HCT116 (cell line): ENCODE measurements at regions not wholly inside any gene's neighbourhood (a gene's known extent, or its start where the extent isn't known, plus 50 kb on each side); places are given as distances from the start of the nearest gene placed in this dataset.

ENCODE experiments used
- ATAC-seq: fragments of 200-7000 bp; cut with Tn5 transposase; 2 replicates; pipeline ENCODE4 v1.9.1; 2020; ENCODE audit warnings: mild to moderate bottlenecking, moderate library complexity
- BruUV-seq: library from RNA; stranded (reverse); fragments of 400-500 nt; replicated peaks from 2 replicates; lab custom pipeline; 2021; lab: Mats Ljungman, UMichigan
- CTCF ChIA-PET: fragments of 300-600 bp; sonication (Branson Sonifier 250); formaldehyde crosslinking; loops from one replicate; lab custom pipeline; 2021; ENCODE audit warnings: antibody characterized with exemption; lab: Charles Lee
- POLR2A ChIA-PET: fragments of 300-600, 350-600 bp; sonication (Branson Sonifier 250); formaldehyde crosslinking; loops from one replicate; lab custom pipeline; 2021; ENCODE audit warnings: antibody characterized with exemption; lab: Charles Lee
- RAD21 ChIA-PET, 2 experiments: fragments of 300-600 bp; sonication (Branson Sonifier 250); formaldehyde crosslinking; loops; one replicate each; lab custom pipeline; 2023; ENCODE audit warnings: low total read pairs in 2 of 2; ENCODE audit not compliant: uncharacterized antibody in 2 of 2, unreplicated experiment in 2 of 2, low non-redundant PET in 1 of 2; lab: Charles Lee
- DNase-seq: peaks from one replicate; pipeline ENCODE4 v3.0.0-alpha.2; 2010; ENCODE audit warnings: low read depth, low spot score
- H2AFZ ChIP-seq: fragments of 200-600 bp; shearing (Covaris generic), sonication (generic); 2 replicates; pipeline ENCODE4 v1.6.1; 2017; ENCODE audit warnings: low read depth, mixed run types, mixed read lengths, antibody characterized with exemption, low read length; ENCODE audit not compliant: poor library complexity, severe bottlenecking
- H3K27ac ChIP-seq: 2 replicates; pipeline ENCODE4 v1.5.1; 2012; ENCODE audit warnings: low read depth, low read length
- H3K27me3 ChIP-seq: fragments of 200-600 bp; sonication (generic); 2 replicates; pipeline ENCODE4 v1.6.1; 2016; ENCODE audit warnings: mixed run types, low read length, mixed read lengths; ENCODE audit not compliant: insufficient read depth
- H3K36me3 ChIP-seq, 2 experiments: fragments of 200-500 bp in 1 of 2; fragments of 200-600 bp in 1 of 2; sonication (Bioruptor generic) in 1 of 2; sonication (generic) in 1 of 2; 2 replicates each; pipeline versions ENCODE4 v1.5.1 to v1.6.1; 2014 to 2016; ENCODE audit warnings: low read length in 2 of 2, inconsistent platforms in 1 of 2, mixed read lengths in 1 of 2, mixed run types in 1 of 2; ENCODE audit not compliant: insufficient read depth in 2 of 2, control insufficient read depth in 1 of 2
- H3K4me1 ChIP-seq, 2 experiments: fragments of 200-600 bp in 1 of 2; sonication (generic) in 1 of 2; 2 replicates each; pipeline versions ENCODE4 v1.5.1 to v1.6.1; 2012 to 2017; ENCODE audit warnings: low read length in 2 of 2, inconsistent platforms in 1 of 2, mild to moderate bottlenecking in 1 of 2, mixed read lengths in 1 of 2, mixed run types in 1 of 2, moderate library complexity in 1 of 2; ENCODE audit not compliant: insufficient read depth in 2 of 2, control insufficient read depth in 1 of 2
- H3K4me2 ChIP-seq: fragments of 200-600 bp; sonication (generic); 2 replicates; pipeline ENCODE4 v1.6.1; 2017; ENCODE audit warnings: mixed run types, low read length, mixed read lengths
- H3K4me3 ChIP-seq, 2 experiments: fragments of 200-600 bp in 1 of 2; sonication (generic) in 1 of 2; replicated peaks in 1 of 2; 2 replicates each; pipeline ENCODE4 v1.5.1; 2011 to 2016; ENCODE audit warnings: low read length in 2 of 2, control low read depth in 1 of 2, low read depth in 1 of 2, mild to moderate bottlenecking in 1 of 2, mixed read lengths in 1 of 2, mixed run types in 1 of 2
- H3K79me2 ChIP-seq: fragments of 200-600 bp; sonication (generic); 2 replicates; pipeline ENCODE4 v1.6.1; 2017; ENCODE audit warnings: mild to moderate bottlenecking, mixed run types, low read length, moderate library complexity, mixed read lengths; ENCODE audit not compliant: insufficient read depth
- H3K9ac ChIP-seq: fragments of 200-600 bp; sonication (generic); 2 replicates; pipeline ENCODE4 v1.6.1; 2016; ENCODE audit warnings: low read length, mixed read lengths
- H3K9me2 ChIP-seq: fragments of 200-600 bp; sonication (generic), shearing (Covaris generic); 2 replicates; pipeline ENCODE4 v1.6.1; 2017; ENCODE audit warnings: mixed run types, mild to moderate bottlenecking, moderate library complexity; ENCODE audit not compliant: insufficient read depth
- H3K9me3 ChIP-seq, 2 experiments: fragments of 200-500 bp in 1 of 2; fragments of 200-600 bp in 1 of 2; sonication (Bioruptor generic) in 1 of 2; sonication (generic) in 1 of 2; 2 replicates each; pipeline ENCODE4 v1.6.1; 2014 to 2017; ENCODE audit warnings: low read length in 2 of 2, mixed read lengths in 2 of 2, inconsistent platforms in 1 of 2, low read depth in 1 of 2, mild to moderate bottlenecking in 1 of 2, mixed run types in 1 of 2, moderate library complexity in 1 of 2; ENCODE audit not compliant: control insufficient read depth in 1 of 2, insufficient read depth in 1 of 2
- H4K20me1 ChIP-seq: fragments of 200-600 bp; sonication (generic), shearing (Covaris generic); 2 replicates; pipeline ENCODE4 v1.6.1; 2017; ENCODE audit warnings: mixed run types, mild to moderate bottlenecking, moderate library complexity; ENCODE audit not compliant: insufficient read depth
- ATF3 ChIP-seq: IDR thresholded peaks from 2 replicates; pipeline ENCODE4 v1.6.1; 2012
- CBX3 ChIP-seq: IDR thresholded peaks from 2 replicates; pipeline ENCODE4 v1.6.1; 2012; ENCODE audit warnings: low read depth
- CEBPB ChIP-seq: IDR thresholded peaks from 2 replicates; pipeline ENCODE4 v1.6.1; 2012; ENCODE audit warnings: low read depth
- EGR1 ChIP-seq: IDR thresholded peaks from 2 replicates; pipeline ENCODE4 v1.6.1; 2012; ENCODE audit warnings: low read depth
- ELF1 ChIP-seq: IDR thresholded peaks from 2 replicates; pipeline ENCODE4 v1.6.1; 2012; ENCODE audit warnings: low read depth, borderline replicate concordance
- EZH2phosphoT487 ChIP-seq: fragments of 200-600 bp; IDR thresholded peaks from 2 replicates; pipeline ENCODE4 v1.6.1; 2018; ENCODE audit warnings: antibody characterized with exemption, borderline replicate concordance
- FOSL1 ChIP-seq: IDR thresholded peaks from 2 replicates; pipeline ENCODE4 v1.6.1; 2012; ENCODE audit warnings: low read depth
- JUND ChIP-seq: IDR thresholded peaks from 2 replicates; pipeline ENCODE4 v1.6.1; 2012
- MAX ChIP-seq: IDR thresholded peaks from 2 replicates; pipeline ENCODE4 v1.6.1; 2012
- POLR2A ChIP-seq: IDR thresholded peaks from 2 replicates; pipeline ENCODE4 v1.7.0; 2011; ENCODE audit warnings: borderline replicate concordance; ENCODE audit not compliant: insufficient read depth, insufficient read length; ENCODE audit errors: extremely low read depth
- RAD21 ChIP-seq: IDR thresholded peaks from 2 replicates; pipeline ENCODE4 v1.6.1; 2012; ENCODE audit warnings: low read depth, mild to moderate bottlenecking
- REST ChIP-seq: IDR thresholded peaks from 2 replicates; pipeline ENCODE4 v1.6.1; 2012; ENCODE audit warnings: low read depth
- SIN3A ChIP-seq: IDR thresholded peaks from 2 replicates; pipeline ENCODE4 v1.6.1; 2012; ENCODE audit warnings: low read depth
- SRF ChIP-seq: IDR thresholded peaks from 2 replicates; pipeline ENCODE4 v1.6.1; 2012; ENCODE audit warnings: low read depth
- TCF7L2 ChIP-seq: IDR thresholded peaks from 2 replicates; pipeline ENCODE4 v1.7.0; 2011; ENCODE audit warnings: borderline replicate concordance, inconsistent platforms; ENCODE audit not compliant: insufficient read depth, insufficient read length; ENCODE audit errors: extremely low read depth
- ZFX ChIP-seq: fragments of 450-650 bp; IDR thresholded peaks from 2 replicates; pipeline ENCODE4 v1.6.1; 2017
- ZNF274 ChIP-seq: fragments of 200-500 bp; sonication (Bioruptor generic); IDR thresholded peaks from 2 replicates; pipeline ENCODE4 v1.6.1; 2014; ENCODE audit warnings: mild to moderate bottlenecking, low read depth, low read length, inconsistent platforms
- intact Hi-C: fragments of 100-400 bp; cut with micrococcal nuclease; formaldehyde crosslinking; loops from 2 replicates; pipeline ENCODE4 v1.10.0; 2022
- TF ChIP-seq, protein P1 (sequence below), 3 experiments: fragments of 200-600 bp in 1 of 3; sonication (generic) in 1 of 3; IDR thresholded peaks in 2 of 3; conservative IDR thresholded peaks in 1 of 3; 2 replicates each; pipeline ENCODE4 v1.5.1; 2012 to 2017; ENCODE audit warnings: low read depth in 2 of 3, low read length in 2 of 3, antibody characterized with exemption in 1 of 3, borderline replicate concordance in 1 of 3, control low read depth in 1 of 3, mild to moderate bottlenecking in 1 of 3, mixed read lengths in 1 of 3, mixed run types in 1 of 3, moderate library complexity in 1 of 3; ENCODE audit not compliant: insufficient read depth in 1 of 3

DNA sequence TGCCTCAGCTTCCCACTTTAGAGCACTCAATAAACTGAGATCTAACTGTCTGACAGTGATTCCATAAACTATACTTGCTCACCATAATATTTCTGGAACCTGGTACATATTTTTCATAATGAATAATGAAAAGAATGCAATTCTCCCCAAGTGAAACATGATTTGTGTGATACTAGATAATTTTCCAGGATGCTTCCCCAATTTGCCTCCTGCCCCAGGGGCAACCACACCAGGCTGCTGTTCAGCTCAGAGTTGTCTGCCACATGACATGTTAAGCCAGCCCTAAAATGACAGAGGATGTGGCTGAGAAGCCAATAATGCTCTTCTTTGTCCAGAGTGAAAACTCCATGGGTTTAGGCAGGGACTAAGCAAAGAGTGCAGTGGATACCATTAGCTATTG is 62.9 kb upstream of the SEZ6L start:
- ATAC-seq: no peak
- CTCF ChIA-PET: no interaction called here
- intact Hi-C loops: no loop called here
- H3K9me3 ChIP-seq: no peaks in the 10 kb centered on the region
- H3K4me1 ChIP-seq: no peaks in the 10 kb centered on the region
- H4K20me1 ChIP-seq: no peaks in the 10 kb centered on the region
- DNase-seq: no peak
- no peak overlapping the region for H3K4me3 ChIP-seq
- H3K9ac ChIP-seq: no peak overlapping the region
- no peaks in the 10 kb centered on the region for H3K36me3 ChIP-seq
- peaks cover 39% of the 10 kb centered on the region for H3K27me3 ChIP-seq
- no peaks in the 10 kb centered on the region for H3K9me2 ChIP-seq
- H3K79me2 ChIP-seq: no peaks in the 10 kb centered on the region
- H3K4me2 ChIP-seq: no peak overlapping the region
- TF ChIP-seq ZNF274 (no peak), ELF1 (no peak), EZH2phosphoT487 (no peak), MAX (no peak), FOSL1 (no peak), CBX3 (no peak), CEBPB (no peak), ATF3 (no peak), SIN3A (no peak), POLR2A (no peak), REST (no peak), EGR1 (no peak), ZFX (no peak), RAD21 (no peak), TCF7L2 (no peak), SRF (no peak), JUND (no peak)
- TF ChIP-seq, protein P1, sequence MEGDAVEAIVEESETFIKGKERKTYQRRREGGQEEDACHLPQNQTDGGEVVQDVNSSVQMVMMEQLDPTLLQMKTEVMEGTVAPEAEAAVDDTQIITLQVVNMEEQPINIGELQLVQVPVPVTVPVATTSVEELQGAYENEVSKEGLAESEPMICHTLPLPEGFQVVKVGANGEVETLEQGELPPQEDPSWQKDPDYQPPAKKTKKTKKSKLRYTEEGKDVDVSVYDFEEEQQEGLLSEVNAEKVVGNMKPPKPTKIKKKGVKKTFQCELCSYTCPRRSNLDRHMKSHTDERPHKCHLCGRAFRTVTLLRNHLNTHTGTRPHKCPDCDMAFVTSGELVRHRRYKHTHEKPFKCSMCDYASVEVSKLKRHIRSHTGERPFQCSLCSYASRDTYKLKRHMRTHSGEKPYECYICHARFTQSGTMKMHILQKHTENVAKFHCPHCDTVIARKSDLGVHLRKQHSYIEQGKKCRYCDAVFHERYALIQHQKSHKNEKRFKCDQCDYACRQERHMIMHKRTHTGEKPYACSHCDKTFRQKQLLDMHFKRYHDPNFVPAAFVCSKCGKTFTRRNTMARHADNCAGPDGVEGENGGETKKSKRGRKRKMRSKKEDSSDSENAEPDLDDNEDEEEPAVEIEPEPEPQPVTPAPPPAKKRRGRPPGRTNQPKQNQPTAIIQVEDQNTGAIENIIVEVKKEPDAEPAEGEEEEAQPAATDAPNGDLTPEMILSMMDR (IDR thresholded peaks at IDR 0.05 in 2 of 3, conservative IDR thresholded peaks at IDR 0.05 in 1 of 3; ENCODE audit: borderline replicate concordance in 1 of 3, insufficient read depth in 1 of 3, low read depth in 2 of 3, low read length in 2 of 3): no peak
- H3K27ac ChIP-seq: no peak overlapping the region
- POLR2A ChIA-PET: no interaction called here
- BruUV-seq: no TSS peak
- RAD21 ChIA-PET: no interaction called here
- no peak overlapping the region for H2AFZ ChIP-seq
